NCI-H1694 treated with DMSO at 0.1 percent for 48 hours (cell line): ENCODE measurements at regions not wholly inside any gene's neighbourhood (a gene's known extent, or its start where the extent isn't known, plus 50 kb on each side); places are given as distances from the start of the nearest gene placed in this dataset.

Source experiments
- DNase-seq: peaks from one replicate; lab custom pipeline; 2025; lab: John Stamatoyannopoulos, UW

DNA sequence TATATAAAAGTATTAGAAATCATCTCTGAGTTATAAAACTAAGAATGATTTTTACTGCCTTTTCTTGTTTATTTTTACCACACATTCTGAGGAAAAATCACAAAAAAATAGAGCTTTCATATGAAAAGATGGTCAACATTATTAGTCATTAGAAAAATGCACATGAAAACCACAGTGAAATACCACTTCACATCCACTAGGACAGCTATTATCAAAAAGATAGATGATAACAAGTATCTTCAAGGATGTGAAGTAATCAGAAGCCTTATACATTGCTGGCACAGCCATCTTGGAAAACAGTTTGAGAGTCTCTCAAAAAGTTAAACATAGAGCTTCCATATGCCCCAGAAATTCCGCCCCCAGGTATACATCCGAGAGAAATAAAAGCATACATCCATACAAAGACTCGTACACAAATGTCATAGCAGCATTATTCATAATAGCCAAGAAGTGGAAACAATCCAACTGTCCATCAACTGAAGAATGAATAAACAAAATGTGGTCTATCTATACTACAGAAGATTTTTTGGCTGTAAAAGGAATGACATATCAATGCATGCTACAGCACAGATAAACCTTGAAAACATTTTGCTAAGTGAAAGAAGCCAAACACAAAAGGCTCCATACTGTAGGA, 523.9 kb downstream of the FUT8 start:
- no peak for DNase-seq

DNA sequence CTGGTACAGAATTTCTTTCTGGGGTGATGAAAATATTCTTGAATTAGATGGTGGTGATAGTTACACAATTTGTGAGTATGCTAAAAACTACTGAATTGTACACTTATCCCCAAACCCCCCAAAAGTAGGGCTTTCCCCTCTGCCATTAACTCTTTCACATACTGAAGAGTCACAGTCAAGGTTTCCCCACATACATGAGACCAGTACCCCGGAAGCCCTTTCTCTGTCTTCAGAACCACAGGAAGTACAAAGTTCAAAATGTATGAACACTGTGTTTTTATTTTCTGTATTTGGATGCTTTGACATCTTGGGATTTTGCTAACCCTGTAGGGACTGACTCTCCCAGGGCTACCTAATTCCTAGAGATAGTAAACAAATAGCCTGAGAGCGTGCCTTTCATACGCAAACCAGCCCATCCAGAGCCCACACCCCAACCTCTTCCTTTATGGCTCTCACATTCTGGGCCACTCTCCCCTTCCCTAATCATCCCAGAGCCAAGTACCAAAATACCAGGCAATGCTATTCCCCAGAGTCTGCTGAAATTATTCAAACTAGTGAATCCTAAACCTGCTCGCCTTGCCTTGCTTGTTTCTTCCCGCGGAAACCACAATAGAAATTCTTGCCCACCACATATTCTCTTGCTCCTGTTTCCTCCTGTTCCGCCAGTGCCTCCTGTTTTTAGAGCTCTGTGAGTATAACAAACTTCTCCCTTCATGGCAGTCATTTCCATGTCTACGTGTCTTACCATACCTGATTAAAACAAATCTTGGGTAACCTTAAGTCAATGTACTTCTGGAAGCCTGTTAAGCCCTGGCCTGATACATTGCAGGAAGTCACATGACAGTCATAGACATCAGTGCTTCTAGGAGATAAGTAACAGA, 524.8 kb downstream of the FUT8 start:
- DNase-seq = no peak

- DNase-seq = no peak
Observed at GRCh38 chr14:65937960-65938316, 525.4 kb downstream of the FUT8 start.

GRCh38 chr14:65938738-65939137, 526.2 kb downstream of the FUT8 start:
- DNase-seq = no peak

DNA sequence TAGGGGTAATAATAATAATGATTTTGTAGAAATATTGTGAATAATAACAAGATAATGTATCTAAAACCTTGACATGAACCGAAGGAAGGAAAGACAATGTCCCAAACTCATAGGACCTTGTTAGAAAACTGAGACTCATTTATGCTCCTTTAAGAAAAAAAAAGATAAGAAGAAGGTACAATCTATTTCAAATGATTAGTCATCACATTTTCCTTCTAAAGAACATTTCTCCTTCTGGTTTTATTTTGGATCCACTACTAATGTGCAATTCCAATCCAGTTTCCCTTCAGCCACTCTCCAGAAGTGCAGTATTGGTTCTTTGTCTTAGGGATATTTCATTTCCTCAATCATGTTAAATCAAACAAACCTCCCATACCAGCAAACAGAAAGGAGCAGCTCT, 526.7 kb downstream of the FUT8 start:
- DNase-seq = no peak

DNA sequence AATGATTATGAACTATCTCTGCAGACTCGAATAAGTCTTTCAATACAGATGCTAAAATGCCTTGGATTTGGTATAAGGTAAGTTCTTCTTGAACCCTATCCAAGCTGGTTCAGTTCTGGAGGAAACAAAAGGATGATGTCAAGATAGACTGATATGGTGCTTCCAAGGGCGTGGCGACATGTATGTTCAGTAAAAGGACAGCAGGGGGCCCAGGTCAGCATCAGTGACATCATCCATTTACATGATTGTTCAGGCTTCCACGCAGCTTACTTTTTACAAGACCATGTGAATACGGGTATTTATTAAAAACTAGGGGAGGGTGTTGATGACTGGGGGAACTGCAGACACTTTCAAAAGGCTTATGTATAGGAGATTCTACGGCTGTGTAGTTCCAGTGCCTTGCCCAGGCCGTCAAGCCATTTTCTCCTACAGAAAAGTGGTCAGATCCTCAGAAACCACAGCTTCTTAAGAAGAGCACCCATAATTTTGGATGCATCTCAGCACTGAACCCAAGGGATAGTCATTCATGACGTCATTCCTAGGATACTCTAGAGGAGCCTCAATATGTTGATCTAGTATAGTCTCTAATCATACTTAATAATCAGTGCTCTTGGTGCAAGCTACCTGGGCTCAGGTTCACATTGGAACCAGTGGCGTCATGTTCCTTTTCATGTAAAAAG, 527.7 kb downstream of the FUT8 start:
- peak; percentile 21 for DNase-seq

DNA sequence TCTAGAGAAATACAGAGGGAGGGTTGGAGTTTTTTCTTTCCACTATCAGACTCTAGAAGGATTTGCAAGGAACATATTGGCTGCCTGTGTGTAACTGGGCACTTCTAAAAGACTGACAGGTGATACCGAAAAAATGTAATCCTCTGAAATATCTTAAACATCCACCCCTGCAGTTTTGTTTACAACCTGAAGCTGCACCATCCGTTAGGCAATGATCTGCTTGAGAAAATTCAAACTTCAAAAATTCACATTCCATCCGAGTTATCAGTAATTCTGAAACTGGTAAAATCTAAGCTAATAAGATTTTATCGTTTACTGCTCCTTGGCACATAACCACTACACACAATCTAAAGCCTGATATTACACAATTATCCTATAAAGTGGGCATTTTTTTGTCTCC, 528.6 kb downstream of the FUT8 start:
- no peak for DNase-seq

DNA sequence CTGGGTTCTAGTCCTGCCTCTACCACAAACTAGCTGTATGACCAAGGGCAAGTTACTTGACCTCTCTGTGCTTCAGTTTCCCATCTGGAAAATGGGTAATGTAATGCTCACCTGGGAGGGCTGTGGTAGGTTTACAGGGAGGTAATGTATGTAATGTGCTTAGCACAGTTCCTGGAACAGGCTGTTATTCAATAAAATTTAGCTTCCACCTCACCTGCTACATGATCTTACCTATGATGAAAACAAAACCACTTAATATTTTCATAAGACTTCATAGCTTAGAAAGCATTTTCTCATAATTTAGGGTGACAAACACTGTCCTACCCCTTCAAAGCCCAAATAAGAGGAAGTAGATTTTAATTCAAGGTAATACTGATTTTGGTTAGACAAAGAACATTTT, 530.6 kb downstream of the FUT8 start:
- no peak for DNase-seq

- DNase-seq = no peak
Observed at GRCh38 chr14:65943916-65944410, 531.4 kb downstream of the FUT8 start.

GRCh38 chr14:65945327-65945726, 532.8 kb downstream of the FUT8 start:
- DNase-seq = no peak

DNA sequence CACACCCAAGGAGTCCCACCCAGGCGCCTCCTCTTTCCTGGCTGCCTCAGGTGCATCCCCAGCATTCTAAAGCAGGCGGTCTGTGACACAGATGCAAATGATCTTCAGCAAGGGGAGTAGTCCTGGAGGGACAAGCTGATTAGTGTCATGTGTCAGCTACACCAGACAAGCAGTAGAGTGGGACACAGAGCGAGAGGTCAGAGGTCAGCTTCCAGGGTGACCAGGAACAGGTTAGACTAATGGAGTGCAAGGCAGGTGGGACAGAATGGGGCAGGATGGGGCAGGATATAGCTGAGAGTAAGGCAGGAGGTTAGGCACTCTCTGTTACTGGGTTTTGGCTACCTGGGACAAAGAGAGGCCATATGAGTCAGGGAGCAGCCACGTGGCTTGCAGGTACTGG, 534.0 kb downstream of the FUT8 start:
- DNase-seq = no peak

DNA sequence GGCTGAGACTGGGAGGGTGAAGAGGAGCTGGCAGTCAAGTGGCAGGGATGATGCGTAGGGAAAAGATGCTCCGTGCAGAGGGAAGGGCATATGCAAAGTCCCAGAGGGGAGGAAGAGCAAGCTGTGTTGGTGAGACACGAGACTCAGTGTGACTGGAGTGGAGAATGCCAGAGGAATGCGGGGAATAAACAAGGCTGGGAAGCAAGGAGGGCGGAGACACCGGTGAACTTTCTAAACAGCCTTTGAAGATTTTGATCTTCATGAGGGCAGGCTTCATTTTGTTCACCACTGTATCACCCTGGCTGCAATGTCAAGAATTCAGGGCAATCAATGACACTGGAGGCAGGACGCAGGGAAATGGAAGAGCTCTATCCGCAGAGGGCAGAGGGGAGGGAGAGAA, 535.8 kb downstream of the FUT8 start:
- DNase-seq = no peak

- no peak for DNase-seq
Observed at GRCh38 chr14:65949711-65950516, 536.3 kb upstream of the CCDC196 start.

GRCh38 chr14:65954942-65955341, 531.2 kb upstream of the CCDC196 start:
- DNase-seq = no peak

GRCh38 chr14:65957631-65958205, 528.5 kb upstream of the CCDC196 start:
- no peak for DNase-seq

DNA sequence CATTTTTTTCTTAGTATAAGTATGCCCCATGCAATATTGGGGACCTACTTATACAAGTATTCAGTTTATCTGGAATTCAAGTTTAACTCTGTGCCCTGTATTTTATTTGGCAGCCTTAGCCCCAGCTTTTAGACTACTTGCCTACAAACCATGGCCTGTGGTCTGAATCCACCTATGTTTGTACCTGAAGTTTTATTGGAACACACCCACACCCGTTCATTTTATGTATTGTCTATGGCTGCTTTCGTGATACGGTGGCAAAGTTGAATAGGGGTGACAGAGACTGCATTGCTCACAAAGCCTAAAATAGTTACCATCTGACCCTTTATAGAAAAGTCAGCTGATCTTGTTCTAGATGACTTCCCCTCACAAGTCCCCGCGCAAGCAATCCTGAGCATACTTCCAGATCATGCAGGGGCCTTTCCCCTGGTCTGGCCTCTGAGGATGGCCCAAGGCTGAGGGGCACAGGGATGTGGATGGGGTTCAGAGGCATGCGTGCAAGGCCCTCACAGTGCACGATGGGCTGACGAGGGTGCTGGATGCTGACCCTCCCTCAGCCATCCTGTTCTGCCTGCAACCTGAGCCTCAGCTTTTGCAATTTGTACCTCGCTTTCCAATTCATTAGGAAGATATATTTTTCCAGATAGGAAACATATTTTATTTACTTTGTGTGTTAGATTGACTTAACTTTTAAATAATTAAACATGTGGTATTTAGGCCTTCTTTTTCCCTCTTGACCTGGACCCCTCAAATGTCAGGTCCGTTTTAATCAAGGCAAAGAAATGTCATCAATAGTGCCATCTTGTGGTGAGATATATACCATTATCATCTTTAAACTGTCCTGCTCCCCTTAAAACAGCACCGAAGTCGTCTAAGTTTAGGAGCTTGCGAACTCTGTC, 527.3 kb upstream of the CCDC196 start:
- peak; percentile 54 for DNase-seq

DNA sequence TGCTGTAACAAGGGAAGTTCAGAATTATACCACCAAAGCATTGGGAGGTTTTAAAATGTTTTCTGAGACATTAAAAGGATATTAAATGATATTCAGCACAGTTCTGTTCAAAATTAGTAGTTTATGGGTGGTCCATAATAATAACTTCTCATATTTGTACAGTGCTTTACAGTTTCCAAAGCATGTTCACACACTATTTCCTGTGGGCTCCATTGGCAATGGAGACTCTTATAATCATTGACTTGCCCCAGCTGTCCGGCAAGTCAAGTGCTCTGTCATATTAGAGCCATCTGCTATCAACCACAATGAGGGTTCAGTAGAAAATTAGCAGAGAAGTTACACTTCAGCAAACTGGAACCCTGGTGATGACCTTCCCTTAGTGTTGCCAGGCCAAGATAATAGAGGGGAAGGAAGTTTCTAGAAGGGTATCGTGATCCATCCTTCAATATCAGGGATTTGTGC, 526.6 kb upstream of the CCDC196 start:
- no peak for DNase-seq

GRCh38 chr14:65961004-65961403, 525.2 kb upstream of the CCDC196 start:
- DNase-seq = peak; percentile 78

- DNase-seq = no peak
Observed at GRCh38 chr14:65962952-65963351, 523.2 kb upstream of the CCDC196 start.

DNA sequence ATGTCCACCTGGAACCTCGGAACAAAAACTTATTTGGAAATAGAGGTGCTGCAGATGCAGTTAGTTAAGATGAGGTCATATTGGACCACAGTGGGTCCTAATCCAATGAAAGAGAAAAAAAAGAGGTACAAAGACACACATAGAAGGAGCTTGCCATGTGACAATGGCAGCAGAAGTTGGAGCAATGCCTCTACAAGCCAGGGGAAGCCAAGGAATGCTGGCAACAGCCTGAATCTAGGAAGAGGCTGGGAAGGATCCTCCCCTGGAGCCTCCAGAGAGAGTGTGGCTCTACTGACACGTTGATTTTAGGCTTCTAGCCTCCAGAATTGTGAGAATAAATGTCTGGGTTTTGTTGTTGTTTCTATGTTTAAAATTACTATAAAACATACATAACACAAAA, 521.8 kb upstream of the CCDC196 start:
- DNase-seq = no peak

- DNase-seq = no peak
Observed at GRCh38 chr14:65966188-65966587, 520.0 kb upstream of the CCDC196 start.
